WTC11 (cell line): ENCODE measurements at regions not wholly inside any gene's neighbourhood (a gene's known extent, or its start where the extent isn't known, plus 50 kb on each side); places are given as distances from the start of the nearest gene placed in this dataset.

Experiments used
- ATAC-seq: fragments of 200-7000 bp; cut with Tn5 transposase; 2 replicates; pipeline ENCODE4 v1.10.0; 2021; ENCODE audit warnings: mild to moderate bottlenecking, moderate library complexity
- CTCF ChIA-PET: fragments of 300-600 bp; sonication (Branson Sonifier 250); formaldehyde crosslinking; loops from one replicate; lab custom pipeline; 2021; ENCODE audit warnings: antibody characterized with exemption; lab: Charles Lee
- POLR2A ChIA-PET: fragments of 350-600 bp; sonication (Branson Sonifier 250); formaldehyde crosslinking; loops from one replicate; lab custom pipeline; 2021; ENCODE audit warnings: antibody characterized with exemption; lab: Charles Lee
- DNase-seq: peaks from one replicate; pipeline ENCODE4 v3.0.0; 2021; ENCODE audit warnings: low spot score
- H3K27ac Mint-ChIP-seq: 2 replicates; pipeline ENCODE4 v1.8.0; 2021; ENCODE audit warnings: mixed read lengths
- H3K27me3 Mint-ChIP-seq: 2 replicates; pipeline ENCODE4 v1.8.0; 2021; ENCODE audit warnings: low read depth, mild to moderate bottlenecking, moderate library complexity, mixed read lengths
- H3K36me3 Mint-ChIP-seq: 2 replicates; pipeline ENCODE4 v1.8.0; 2021; ENCODE audit warnings: mixed read lengths
- H3K4me1 Mint-ChIP-seq: 2 replicates; pipeline ENCODE4 v1.8.0; 2022; ENCODE audit warnings: mixed read lengths
- H3K4me3 Mint-ChIP-seq: 2 replicates; pipeline ENCODE4 v1.8.0; 2021; ENCODE audit warnings: mild to moderate bottlenecking, moderate library complexity, mixed read lengths
- H3K9me3 Mint-ChIP-seq: 2 replicates; pipeline ENCODE4 v1.8.0; 2021; ENCODE audit warnings: mixed read lengths
- ESRRA ChIP-seq: sonication (generic); formaldehyde crosslinking; IDR thresholded peaks from 2 replicates; pipeline ENCODE4 v1.8.1; 2022; ENCODE audit warnings: mild to moderate bottlenecking, missing genetic modification reagents, borderline replicate concordance
- GRHL2 ChIP-seq: fragments of 250-450 bp; sonication (Bioruptor Pico); IDR thresholded peaks from 2 replicates; pipeline ENCODE4 v1.8.0; 2022; ENCODE audit warnings: mild to moderate bottlenecking, moderate library complexity; ENCODE audit not compliant: insufficient replicate concordance, severe bottlenecking
- IRF2 ChIP-seq: sonication (generic); formaldehyde crosslinking; IDR thresholded peaks from 2 replicates; pipeline ENCODE4 v1.8.0; 2022; ENCODE audit warnings: low read depth, missing genetic modification reagents, borderline replicate concordance
- JUN ChIP-seq: sonication (generic); formaldehyde crosslinking; IDR thresholded peaks from 2 replicates; pipeline ENCODE4 v1.8.0; 2023; ENCODE audit warnings: mild to moderate bottlenecking, missing genetic modification reagents
- KAT7 ChIP-seq: sonication (generic); formaldehyde crosslinking; IDR thresholded peaks from 2 replicates; pipeline ENCODE4 v1.8.1; 2023; ENCODE audit warnings: missing genetic modification reagents, mild to moderate bottlenecking, borderline replicate concordance
- NFE2L1 ChIP-seq: sonication (generic); formaldehyde crosslinking; IDR thresholded peaks from 2 replicates; pipeline ENCODE4 v1.8.1; 2023; ENCODE audit warnings: missing genetic modification reagents
- NFYB ChIP-seq: sonication (generic); formaldehyde crosslinking; conservative IDR thresholded peaks from 2 replicates; pipeline ENCODE4 v1.8.0; 2022; ENCODE audit warnings: low read depth, missing genetic modification reagents
- NR3C1 ChIP-seq: sonication (generic); formaldehyde crosslinking; conservative IDR thresholded peaks from 2 replicates; pipeline ENCODE4 v1.8.1; 2023; ENCODE audit warnings: low read depth, mild to moderate bottlenecking, missing genetic modification reagents
- PRRX2 ChIP-seq: fragments of 250-450 bp; sonication (Bioruptor Pico); IDR thresholded peaks from 2 replicates; pipeline ENCODE4 v1.8.0; 2021; ENCODE audit warnings: mild to moderate bottlenecking
- RELA ChIP-seq: sonication (generic); formaldehyde crosslinking; IDR thresholded peaks from 2 replicates; pipeline ENCODE4 v1.8.1; 2022; ENCODE audit warnings: missing genetic modification reagents, mild to moderate bottlenecking, borderline replicate concordance
- RORB ChIP-seq: fragments of 250-450 bp; sonication (Bioruptor Pico); IDR thresholded peaks from 2 replicates; pipeline ENCODE4 v1.9.0; 2021; ENCODE audit warnings: mild to moderate bottlenecking
- TEAD1 ChIP-seq: sonication (generic); formaldehyde crosslinking; IDR thresholded peaks from 2 replicates; pipeline ENCODE4 v1.8.0; 2022; ENCODE audit warnings: mild to moderate bottlenecking, missing genetic modification reagents
- ZNF138 ChIP-seq: sonication (generic); formaldehyde crosslinking; conservative IDR thresholded peaks from 2 replicates; pipeline ENCODE4 v1.8.1; 2022; ENCODE audit warnings: mild to moderate bottlenecking, moderate library complexity, missing genetic modification reagents
- TF ChIP-seq, protein P1 (sequence below): sonication (generic); formaldehyde crosslinking; IDR thresholded peaks from 2 replicates; pipeline ENCODE4 v1.8.1; 2023; ENCODE audit warnings: mild to moderate bottlenecking, moderate library complexity, missing genetic modification reagents
- TF ChIP-seq, protein P2 (sequence below): sonication (generic); formaldehyde crosslinking; IDR thresholded peaks from 2 replicates; pipeline ENCODE4 v1.8.1; 2022; ENCODE audit warnings: mild to moderate bottlenecking, moderate library complexity, missing genetic modification reagents
- TF ChIP-seq, protein P3 (sequence below): sonication (generic); formaldehyde crosslinking; IDR thresholded peaks from 2 replicates; pipeline ENCODE4 v1.8.1; 2023; ENCODE audit warnings: mild to moderate bottlenecking, missing genetic modification reagents
- TF ChIP-seq, protein P4 (sequence below): fragments of 250-450 bp; sonication (Bioruptor Pico); IDR thresholded peaks from 2 replicates; pipeline ENCODE4 v1.9.0; 2021; ENCODE audit warnings: mild to moderate bottlenecking, borderline replicate concordance

DNA sequence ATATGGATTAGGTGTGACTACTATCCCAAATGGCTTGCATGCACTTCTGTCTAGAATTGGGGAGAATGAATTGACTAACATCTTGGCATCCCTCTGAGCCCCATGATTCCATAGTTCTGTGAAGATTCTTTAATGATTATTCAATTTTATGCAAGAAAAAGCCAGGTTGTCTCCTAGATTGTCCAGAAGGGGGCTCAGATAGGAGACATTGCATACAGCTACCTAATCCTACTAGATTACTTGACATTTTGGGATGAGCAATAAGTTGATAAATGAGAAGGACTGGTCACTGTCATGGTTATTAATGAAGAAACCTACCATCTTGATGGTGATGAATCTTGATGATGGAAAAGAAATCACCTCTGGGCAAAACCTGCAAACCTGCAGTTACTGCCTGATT lies 117.0 kb downstream of the CARTPT start:
- ChIA-PET CTCF (interaction anchor here (1.0 to 1.2 kb wide), 3 partner anchors 9 to 484 kb away, joined by 3 read pairs; partner anchors contain the start of genes MRPS27 and PTCD2), POLR2A (no interaction called here)
- Mint-ChIP-seq H3K36me3 (peaks cover 4% of the 10 kb centered on the region; the same call in 1 of the 2 replicates), H3K9me3 (peaks cover 16% of the 10 kb centered on the region), H3K4me1 (peaks cover 19% of the 10 kb centered on the region), H3K27me3 (peaks cover 4% of the 10 kb centered on the region; the same call in 1 of the 2 replicates), H3K4me3 (no peak overlapping the region), H3K27ac (no peak overlapping the region)
- no peak for ATAC-seq
- TF ChIP-seq RELA (CRISPR knock-in tag) (no peak), RORB (no peak)
- DNase-seq: no peak

DNA sequence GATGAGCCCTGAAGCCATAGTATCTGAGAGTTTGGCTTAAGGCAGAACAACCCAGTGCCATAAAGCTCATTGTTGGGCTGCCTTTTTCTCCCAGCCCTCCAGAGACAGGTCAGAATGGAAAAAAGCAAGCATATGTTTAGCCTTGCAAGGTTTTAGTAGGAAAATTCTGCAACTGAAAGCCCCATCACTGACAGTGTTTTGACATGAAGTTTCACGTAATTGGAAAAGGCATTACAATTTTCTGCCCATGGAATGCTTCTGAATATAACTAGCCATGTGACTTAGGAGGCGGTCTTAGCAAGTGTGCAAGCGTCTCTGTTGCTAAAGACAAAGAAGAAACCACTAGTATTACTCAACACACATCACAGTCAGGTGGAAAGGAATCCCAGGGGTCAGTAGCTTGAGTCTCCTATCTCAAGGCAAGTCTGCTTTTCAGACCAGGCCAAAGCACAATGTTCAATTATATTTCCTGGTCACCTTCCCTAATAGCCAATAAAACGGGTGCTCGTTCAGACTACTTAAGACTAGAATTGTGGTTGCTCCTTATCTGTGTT lies 117.6 kb downstream of the CARTPT start:
- H3K27ac Mint-ChIP-seq: no peak overlapping the region
- ATAC-seq (no peak), DNase-seq (no peak)
- H3K36me3 Mint-ChIP-seq: no peaks in the 10 kb centered on the region
- ChIA-PET CTCF (interaction anchor here (1.0 to 2.8 kb wide), 4 partner anchors 9 to 484 kb away, joined by 3 to 8 read pairs (median 3); partner anchors contain the start of genes MRPS27 and PTCD2), POLR2A (no interaction called here)
- no peak overlapping the region for H3K4me3 Mint-ChIP-seq
- H3K4me1 Mint-ChIP-seq: peaks cover 13% of the 10 kb centered on the region
- TF ChIP-seq IRF2 (CRISPR knock-in tag) (no peak), RELA (CRISPR knock-in tag) (no peak), JUN (CRISPR knock-in tag) (no peak), GRHL2 (CRISPR knock-in tag) (no peak), NFYB (no peak), ESRRA (no peak), ZNF138 (CRISPR knock-in tag) (no peak), NFE2L1 (no peak), KAT7 (CRISPR knock-in tag) (no peak), TEAD1 (CRISPR knock-in tag) (no peak), RORB (no peak)
- TF ChIP-seq, protein P1, sequence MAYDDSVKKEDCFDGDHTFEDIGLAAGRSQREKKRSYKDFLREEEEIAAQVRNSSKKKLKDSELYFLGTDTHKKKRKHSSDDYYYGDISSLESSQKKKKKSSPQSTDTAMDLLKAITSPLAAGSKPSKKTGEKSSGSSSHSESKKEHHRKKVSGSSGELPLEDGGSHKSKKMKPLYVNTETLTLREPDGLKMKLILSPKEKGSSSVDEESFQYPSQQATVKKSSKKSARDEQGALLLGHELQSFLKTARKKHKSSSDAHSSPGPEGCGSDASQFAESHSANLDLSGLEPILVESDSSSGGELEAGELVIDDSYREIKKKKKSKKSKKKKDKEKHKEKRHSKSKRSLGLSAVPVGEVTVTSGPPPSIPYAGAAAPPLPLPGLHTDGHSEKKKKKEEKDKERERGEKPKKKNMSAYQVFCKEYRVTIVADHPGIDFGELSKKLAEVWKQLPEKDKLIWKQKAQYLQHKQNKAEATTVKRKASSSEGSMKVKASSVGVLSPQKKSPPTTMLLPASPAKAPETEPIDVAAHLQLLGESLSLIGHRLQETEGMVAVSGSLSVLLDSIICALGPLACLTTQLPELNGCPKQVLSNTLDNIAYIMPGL (CRISPR knock-in tag): no peak
- TF ChIP-seq, protein P2, sequence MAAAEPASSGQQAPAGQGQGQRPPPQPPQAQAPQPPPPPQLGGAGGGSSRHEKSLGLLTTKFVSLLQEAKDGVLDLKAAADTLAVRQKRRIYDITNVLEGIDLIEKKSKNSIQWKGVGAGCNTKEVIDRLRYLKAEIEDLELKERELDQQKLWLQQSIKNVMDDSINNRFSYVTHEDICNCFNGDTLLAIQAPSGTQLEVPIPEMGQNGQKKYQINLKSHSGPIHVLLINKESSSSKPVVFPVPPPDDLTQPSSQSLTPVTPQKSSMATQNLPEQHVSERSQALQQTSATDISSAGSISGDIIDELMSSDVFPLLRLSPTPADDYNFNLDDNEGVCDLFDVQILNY (CRISPR knock-in tag): no peak
- TF ChIP-seq, protein P3, sequence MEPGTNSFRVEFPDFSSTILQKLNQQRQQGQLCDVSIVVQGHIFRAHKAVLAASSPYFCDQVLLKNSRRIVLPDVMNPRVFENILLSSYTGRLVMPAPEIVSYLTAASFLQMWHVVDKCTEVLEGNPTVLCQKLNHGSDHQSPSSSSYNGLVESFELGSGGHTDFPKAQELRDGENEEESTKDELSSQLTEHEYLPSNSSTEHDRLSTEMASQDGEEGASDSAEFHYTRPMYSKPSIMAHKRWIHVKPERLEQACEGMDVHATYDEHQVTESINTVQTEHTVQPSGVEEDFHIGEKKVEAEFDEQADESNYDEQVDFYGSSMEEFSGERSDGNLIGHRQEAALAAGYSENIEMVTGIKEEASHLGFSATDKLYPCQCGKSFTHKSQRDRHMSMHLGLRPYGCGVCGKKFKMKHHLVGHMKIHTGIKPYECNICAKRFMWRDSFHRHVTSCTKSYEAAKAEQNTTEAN: no peak
- H3K9me3 Mint-ChIP-seq: peaks cover 16% of the 10 kb centered on the region
- H3K27me3 Mint-ChIP-seq: no peaks in the 10 kb centered on the region; the same call in 1 of the 2 replicates

DNA sequence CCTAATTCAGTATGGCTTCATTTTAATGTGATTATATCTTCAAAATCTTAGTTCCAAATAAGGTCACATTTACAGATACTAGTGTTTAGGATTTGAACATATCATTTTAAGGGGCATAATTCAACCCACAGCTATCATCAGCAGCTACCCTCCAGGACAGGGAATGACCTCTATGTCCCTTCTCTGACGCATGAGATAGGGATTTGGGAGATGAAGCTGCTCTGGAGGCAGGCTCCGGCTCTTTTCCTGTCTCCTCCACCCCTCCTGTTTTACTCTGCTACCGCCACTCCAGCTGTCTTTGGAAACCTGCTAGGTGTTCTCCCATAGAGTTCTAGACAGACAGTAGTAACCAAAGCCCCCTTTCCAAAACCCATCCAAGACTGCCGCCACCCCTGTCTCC lies 119.2 kb downstream of the CARTPT start:
- DNase-seq (no peak), ATAC-seq (no peak)
- Mint-ChIP-seq H3K4me3 (no peak overlapping the region), H3K4me1 (peaks cover 13% of the 10 kb centered on the region), H3K27me3 (no peaks in the 10 kb centered on the region), H3K9me3 (peaks cover 16% of the 10 kb centered on the region), H3K27ac (no peak overlapping the region), H3K36me3 (no peaks in the 10 kb centered on the region)
- POLR2A ChIA-PET: no interaction called here
- TF ChIP-seq, protein P4, sequence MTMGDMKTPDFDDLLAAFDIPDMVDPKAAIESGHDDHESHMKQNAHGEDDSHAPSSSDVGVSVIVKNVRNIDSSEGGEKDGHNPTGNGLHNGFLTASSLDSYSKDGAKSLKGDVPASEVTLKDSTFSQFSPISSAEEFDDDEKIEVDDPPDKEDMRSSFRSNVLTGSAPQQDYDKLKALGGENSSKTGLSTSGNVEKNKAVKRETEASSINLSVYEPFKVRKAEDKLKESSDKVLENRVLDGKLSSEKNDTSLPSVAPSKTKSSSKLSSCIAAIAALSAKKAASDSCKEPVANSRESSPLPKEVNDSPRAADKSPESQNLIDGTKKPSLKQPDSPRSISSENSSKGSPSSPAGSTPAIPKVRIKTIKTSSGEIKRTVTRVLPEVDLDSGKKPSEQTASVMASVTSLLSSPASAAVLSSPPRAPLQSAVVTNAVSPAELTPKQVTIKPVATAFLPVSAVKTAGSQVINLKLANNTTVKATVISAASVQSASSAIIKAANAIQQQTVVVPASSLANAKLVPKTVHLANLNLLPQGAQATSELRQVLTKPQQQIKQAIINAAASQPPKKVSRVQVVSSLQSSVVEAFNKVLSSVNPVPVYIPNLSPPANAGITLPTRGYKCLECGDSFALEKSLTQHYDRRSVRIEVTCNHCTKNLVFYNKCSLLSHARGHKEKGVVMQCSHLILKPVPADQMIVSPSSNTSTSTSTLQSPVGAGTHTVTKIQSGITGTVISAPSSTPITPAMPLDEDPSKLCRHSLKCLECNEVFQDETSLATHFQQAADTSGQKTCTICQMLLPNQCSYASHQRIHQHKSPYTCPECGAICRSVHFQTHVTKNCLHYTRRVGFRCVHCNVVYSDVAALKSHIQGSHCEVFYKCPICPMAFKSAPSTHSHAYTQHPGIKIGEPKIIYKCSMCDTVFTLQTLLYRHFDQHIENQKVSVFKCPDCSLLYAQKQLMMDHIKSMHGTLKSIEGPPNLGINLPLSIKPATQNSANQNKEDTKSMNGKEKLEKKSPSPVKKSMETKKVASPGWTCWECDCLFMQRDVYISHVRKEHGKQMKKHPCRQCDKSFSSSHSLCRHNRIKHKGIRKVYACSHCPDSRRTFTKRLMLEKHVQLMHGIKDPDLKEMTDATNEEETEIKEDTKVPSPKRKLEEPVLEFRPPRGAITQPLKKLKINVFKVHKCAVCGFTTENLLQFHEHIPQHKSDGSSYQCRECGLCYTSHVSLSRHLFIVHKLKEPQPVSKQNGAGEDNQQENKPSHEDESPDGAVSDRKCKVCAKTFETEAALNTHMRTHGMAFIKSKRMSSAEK (CRISPR knock-in tag): no peak
- TF ChIP-seq PRRX2 (CRISPR knock-in tag) (no peak), NR3C1 (CRISPR knock-in tag) (no peak), ESRRA (no peak)
- TF ChIP-seq, all 79 proteins: peak for 0
- CTCF ChIA-PET: interaction anchor here (0.8 to 2.8 kb wide), 2 partner anchors 55 to 241 kb away, joined by 3 to 8 read pairs; no protein-coding TSS in a partner anchor
